Retinal pigment epithelial cell (primary cell): ENCODE measurements at regions not wholly inside any gene's neighbourhood (a gene's known extent, or its start where the extent isn't known, plus 50 kb on each side); places are given as distances from the start of the nearest gene placed in this dataset.

Experiments
- DNase-seq: peaks from one replicate; pipeline ENCODE4 v3.0.0-alpha.2; 2010; ENCODE audit warnings: low read depth
- H3K4me3 ChIP-seq: 2 replicates; pipeline ENCODE4 v1.5.1; 2011; ENCODE audit warnings: mild to moderate bottlenecking, low read length, control low read depth, moderate library complexity
- TF ChIP-seq, protein P1 (sequence below): conservative IDR thresholded peaks from 2 replicates; pipeline ENCODE4 v1.5.1; 2011; ENCODE audit warnings: low read depth, low read length, control low read depth, inconsistent platforms

DNA sequence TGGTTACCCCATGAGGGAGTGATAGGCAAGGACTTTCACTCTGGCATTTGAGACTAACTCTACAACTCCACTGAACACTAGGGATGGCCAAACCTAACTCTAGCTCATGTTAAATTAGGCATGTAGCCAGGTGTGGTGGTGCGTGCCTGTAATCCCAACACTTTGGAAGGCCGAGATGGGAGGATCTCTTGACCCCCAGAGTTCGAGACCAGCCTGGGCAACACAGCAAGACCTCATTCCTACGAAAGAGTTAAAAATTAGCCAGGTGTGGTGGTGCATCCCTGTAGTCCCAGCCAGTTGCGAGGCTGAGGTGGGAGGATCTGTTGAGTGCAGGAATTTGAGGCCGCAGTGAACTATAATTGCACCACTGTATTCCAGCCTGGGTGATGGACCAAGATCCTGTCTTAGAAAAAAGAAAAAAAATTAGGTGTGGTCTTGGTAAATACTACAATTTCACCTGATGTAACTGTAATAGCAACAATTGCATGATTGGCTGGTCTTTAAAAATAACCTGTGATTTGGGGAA is 81.2 kb upstream of the ARHGAP29 start:
- H3K4me3 ChIP-seq = no peak overlapping the region
- no peak for DNase-seq
- TF ChIP-seq, protein P1, sequence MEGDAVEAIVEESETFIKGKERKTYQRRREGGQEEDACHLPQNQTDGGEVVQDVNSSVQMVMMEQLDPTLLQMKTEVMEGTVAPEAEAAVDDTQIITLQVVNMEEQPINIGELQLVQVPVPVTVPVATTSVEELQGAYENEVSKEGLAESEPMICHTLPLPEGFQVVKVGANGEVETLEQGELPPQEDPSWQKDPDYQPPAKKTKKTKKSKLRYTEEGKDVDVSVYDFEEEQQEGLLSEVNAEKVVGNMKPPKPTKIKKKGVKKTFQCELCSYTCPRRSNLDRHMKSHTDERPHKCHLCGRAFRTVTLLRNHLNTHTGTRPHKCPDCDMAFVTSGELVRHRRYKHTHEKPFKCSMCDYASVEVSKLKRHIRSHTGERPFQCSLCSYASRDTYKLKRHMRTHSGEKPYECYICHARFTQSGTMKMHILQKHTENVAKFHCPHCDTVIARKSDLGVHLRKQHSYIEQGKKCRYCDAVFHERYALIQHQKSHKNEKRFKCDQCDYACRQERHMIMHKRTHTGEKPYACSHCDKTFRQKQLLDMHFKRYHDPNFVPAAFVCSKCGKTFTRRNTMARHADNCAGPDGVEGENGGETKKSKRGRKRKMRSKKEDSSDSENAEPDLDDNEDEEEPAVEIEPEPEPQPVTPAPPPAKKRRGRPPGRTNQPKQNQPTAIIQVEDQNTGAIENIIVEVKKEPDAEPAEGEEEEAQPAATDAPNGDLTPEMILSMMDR = no peak

DNA sequence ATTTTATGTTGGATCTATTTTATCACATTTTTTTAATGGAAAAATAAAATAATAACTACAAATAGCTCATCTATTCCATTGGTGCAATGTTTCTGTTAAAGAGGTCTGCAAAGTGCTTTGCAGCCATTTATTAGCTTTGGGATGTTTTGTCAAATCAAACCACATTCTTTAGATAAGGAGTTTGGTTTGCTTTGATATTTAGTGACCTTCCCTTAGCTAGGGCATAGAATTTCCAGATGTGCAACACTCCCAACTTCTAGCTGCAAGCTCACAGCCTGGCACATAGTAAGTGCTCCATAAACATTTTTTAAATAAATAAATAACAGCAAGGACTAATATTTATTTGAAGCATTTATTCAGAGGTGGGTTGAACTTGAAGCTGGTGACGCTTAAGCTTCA is 80.4 kb upstream of the ARHGAP29 start:
- DNase-seq = no peak
- TF ChIP-seq, protein P1 = no peak
- H3K4me3 ChIP-seq = no peak overlapping the region

DNA sequence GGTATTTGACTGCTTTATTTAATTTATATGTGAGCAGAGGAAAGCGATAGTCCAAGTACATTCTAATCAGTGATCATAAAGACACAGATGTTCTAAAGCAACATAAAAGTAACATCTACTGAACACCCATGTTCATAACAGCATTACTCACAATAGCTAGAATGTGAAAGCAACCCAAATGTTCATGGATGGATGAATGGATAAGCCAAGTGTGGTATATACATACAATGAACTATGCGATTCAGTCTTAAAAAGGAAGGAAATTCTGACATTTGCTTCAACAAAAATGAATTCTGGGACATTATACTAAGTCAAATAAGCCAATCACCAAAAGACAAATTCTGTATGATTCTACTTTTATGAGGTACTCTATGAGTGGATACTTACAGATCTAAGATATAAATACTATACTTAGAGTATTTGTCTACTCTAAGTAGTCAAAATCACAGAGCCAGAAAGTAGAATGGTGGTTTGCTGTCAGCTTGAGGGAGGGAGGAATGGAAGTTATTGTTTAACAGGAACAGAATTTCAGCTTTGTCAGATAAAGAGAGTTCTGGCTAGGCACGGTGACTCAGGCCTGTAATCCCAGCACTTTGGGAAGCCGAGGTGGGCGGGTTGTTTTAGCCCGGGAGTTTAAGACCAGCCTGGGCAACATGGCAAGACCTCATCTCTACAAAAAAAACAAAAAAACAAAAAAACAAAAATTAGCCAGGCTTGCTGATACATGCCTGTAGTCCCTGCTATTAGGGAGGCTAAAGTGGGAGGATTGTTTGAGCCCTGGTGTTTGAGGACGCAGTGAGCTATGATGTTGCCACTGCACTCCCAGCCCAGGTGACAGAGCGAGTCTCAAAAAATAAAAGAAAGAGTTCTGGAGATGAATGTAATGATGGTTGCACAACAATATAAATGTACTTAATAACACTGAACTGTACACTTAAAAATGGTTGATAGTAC is 79.7 kb upstream of the ARHGAP29 start:
- TF ChIP-seq, protein P1 = no peak
- H3K4me3 ChIP-seq = no peak overlapping the region
- no peak for DNase-seq

DNA sequence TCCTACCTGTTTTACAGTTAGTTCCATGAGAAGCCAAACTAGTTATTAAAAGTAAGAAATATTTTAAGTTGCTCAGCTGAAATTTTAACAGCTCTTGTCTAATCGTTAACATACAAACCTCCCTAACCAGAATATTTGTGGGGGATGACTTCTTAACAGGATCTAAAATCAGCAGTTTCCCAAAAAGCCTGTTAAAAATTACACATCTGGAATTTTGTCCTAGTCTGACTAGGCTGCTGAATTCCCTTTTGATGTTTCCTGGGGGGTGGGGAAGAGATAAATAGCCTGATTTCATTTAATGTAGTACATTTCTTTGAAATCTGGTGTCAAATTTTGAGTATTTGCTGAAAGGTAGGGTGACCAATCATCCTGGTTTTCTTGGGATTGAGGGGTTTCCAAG is 78.8 kb upstream of the ARHGAP29 start:
- TF ChIP-seq, protein P1 = no peak
- no peak for DNase-seq
- H3K4me3 ChIP-seq = no peak overlapping the region

DNA sequence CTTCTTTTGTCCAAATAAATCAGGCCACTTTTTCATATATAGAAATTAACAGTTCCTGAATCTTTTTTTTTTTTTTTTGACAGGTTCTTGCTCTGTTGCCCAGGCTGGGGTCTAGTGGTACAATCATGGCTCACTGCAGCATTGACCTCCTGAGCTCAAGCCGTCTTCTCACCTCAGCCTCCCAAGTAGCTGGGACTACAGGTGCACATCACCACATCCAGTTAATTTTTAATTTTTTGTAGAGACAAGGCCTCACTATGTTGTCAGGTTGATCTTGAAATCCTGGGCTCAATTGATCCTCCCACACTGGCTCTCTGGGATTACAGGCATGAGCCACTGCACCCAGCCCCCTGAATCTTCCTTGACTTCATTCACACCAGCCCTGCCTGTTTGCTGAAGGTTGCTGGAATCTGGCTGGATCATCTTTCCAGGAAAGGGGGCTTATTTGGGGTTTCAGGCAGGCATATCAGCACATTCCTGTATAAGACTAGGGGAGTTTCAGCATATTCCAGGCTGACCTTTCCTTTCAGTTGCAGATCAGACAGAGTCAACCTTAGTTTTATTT is 78.2 kb upstream of the ARHGAP29 start:
- DNase-seq = no peak
- H3K4me3 ChIP-seq = no peak overlapping the region
- TF ChIP-seq, protein P1 = no peak

DNA sequence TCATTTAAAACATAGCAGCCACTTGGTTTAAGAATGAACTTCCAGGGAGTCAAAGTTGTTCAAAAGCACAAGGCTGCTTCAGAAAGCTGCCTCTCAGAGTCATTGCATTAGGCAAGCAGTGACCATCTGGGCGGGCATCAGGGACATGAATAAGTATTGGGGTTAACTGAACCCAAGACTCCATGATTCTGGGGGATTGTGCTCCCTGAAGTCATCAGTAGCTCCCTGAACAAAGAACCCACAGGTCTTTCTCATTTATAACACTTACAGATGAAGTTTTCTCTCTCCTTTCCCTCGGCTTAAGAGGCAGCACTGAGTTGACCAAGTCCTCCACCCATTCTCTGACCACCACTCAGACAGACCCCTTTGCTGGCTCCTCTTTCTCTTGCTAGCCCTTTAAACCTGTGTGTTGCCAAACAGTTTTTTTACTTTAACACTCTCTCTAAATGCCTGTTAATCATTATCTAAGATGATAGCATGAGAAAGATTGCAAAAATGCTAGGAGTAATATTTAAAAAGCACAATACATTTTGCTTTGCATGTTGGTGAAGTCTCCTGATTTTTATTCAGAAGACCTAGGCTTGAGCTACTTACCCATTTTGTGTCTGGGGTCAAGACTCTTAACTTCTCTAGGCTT is 77.0 kb upstream of the ARHGAP29 start:
- H3K4me3 ChIP-seq = no peak overlapping the region
- TF ChIP-seq, protein P1 = no peak
- no peak for DNase-seq
